Left cardiac atrium (tissue), 4 donors: ENCODE measurements at regions not wholly inside any gene's neighbourhood (a gene's known extent, or its start where the extent isn't known, plus 50 kb on each side); places are given as distances from the start of the nearest gene placed in this dataset.

Experiments used
- ATAC-seq, 2 donors: fragments of 200-7000 bp; cut with Tn5 transposase; one replicate each; pipeline ENCODE4 v1.9.1; 2020; ENCODE audit warnings: mild to moderate bottlenecking in 2 of 2, moderate library complexity in 2 of 2
- DNase-seq: peaks from one replicate; pipeline ENCODE4 v3.0.0-alpha.2; 2020
- intact Hi-C, 2 donors: fragments of 100-400 bp; cut with DNase I; formaldehyde crosslinking; loops; one replicate each; pipeline versions ENCODE4 v1.14.1 to v1.15.1; 2022 to 2023
- donor health status: DM: no; HTN: yes; CAD: no.
- donor health status: DM: no; HTN: yes; CAD: no; lungs with severe emphysema.
- donor health status: DM: yes; HTN: yes; CAD: no.
- donor health status: Dilated cardiomyopathy.

DNA sequence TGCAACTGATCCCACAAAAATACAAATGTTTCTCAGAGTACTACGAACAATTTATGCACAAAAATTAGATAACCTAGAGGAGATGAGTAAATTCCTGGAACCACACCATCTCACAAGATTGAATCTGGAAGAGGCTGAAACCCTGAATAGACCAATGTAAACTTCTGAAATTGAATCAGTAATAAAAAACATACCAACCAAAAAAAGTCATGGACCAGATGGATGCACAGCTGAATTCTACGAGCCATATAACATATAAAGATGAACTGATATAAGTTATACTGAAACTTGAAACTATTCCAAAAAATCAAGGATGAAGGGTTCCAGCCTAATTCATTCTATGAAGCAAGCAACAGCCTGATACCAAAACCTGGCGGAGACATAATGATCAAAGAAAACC is 336.3 kb downstream of the PYDC2 start:
- DNase-seq, result no peak
- no peak for ATAC-seq
- intact Hi-C loops, result no loop called here

DNA sequence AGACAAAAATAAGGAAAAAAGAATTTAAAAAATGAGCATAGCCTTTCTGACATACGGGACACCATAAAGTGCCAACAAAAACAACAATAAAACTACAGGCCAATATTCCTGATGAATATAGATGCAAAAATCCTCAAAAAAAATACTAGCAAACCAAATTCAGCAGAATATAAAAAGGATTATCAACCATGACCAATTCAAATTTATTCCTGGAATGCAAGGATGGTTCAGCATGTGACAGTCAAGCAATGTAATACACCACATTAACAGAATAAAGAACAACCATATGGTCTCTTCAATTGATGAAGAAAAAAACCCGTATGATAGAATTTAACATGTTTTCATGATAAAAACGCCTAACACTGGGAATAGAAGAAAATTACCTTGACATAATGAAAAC is 341.7 kb downstream of the PYDC2 start:
- ATAC-seq, result no peak
- intact Hi-C loops, result no loop called here
- no peak for DNase-seq

DNA sequence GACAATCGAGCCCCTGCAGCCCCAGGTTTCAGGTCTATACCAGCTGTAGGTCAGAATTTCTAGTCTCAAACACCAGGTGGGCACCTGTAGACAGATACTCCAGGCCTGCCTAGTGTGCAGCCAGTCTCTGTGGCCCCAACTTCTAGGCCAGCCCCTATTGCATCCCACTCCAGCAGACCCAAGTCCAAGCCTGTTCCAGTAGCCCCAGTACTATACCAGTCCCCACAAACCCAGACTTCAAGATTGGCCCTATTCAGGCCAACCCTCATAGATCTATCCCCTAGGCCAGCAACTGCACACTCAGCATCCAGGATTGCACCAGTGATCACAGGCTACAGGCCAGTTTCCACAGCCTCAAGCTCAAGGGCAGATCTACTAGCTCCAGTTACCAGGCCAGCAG is 344.0 kb downstream of the PYDC2 start:
- ATAC-seq (no peak), DNase-seq (no peak)
- intact Hi-C loops, result no loop called here

DNA sequence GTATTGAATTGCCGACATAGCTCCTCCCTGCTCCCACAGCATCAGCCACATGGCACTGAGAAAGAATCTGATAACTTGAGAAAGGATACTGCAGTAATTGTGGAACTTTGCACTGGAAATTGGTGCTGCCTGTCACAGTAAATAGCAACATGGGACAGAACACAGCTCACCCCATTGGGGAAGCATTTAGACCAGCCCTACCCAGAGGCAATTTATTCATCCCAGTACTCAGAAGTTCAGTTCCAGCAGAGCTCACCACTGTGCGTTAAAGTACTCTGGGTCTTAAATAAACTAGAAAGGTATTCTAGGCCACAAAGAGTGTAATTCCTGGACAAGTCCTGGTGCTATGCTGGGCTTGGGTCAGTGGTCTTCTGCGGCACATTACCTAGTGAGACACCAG is 347.1 kb downstream of the PYDC2 start:
- intact Hi-C loops, result no loop called here
- DNase-seq, result no peak
- ATAC-seq, result no peak

DNA sequence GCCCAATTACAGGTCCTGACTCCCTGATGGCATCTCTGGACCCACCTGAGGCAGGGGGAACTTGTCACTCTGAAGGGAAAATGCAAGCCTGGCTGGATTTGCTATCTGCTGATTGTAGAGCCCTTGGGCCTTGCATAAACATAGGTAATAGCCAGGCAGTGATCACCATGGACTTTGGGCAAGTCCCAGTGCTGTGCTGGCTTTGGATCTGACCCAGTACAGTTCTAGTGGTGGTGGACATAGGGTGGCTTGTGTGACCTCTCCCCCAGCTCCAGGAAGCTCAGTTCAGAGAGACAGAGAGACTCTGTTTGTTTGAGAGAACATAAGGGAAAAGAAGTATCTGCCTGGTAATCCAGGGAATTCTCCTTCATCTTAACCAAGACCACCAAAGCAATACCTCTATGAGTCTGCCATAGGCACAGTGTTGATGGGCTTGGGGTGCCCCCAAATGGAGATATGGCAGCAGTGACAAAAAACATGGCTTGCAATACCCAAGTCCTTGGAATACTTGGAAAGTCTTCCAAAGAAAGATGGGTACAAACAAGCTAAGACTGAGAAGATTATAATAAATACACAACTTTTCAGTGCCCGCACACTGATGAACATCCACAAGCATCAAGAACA is 348.5 kb downstream of the PYDC2 start:
- ATAC-seq (no peak), DNase-seq (no peak)
- intact Hi-C loops, result no loop called here

DNA sequence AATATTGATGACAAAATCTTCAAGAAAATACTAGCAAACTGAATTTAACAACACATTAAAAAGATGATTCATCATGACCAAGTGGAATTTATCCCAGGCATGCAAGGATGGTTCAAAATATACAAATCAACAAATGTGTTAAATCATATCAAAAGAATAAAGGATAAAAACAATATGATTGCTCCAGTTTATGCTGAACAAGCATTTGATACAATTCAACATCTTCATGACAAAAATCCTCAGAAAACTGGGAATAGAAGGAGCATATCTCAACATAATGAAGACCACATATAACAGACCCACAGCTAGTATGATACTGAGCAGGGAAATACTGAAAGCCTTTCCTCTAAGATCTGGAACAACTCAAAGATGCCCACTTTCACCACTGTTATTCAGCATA is 352.3 kb downstream of the PYDC2 start:
- intact Hi-C loops, result no loop called here
- DNase-seq (no peak), ATAC-seq (no peak)

DNA sequence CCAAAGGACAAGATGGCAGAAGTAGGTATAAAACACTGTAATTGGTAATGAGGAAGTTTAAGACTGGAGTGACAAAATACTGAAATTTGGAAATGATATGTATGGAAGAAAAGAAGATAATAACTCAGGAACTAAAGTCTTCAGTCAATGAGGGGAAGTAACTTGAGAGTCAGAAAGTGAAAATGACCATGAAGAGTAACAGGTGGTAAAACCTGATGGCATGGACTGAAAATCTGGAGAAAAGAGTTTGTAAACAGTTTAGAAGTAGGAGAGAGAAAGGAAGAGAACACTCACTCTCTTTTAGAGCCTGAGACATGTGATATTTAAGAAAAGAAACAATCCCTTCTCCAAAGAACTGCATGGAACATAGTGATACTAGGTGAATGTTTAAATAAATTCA is 387.9 kb downstream of the PYDC2 start:
- DNase-seq (no peak), ATAC-seq (no peak)
- intact Hi-C loops, result no loop called here

DNA sequence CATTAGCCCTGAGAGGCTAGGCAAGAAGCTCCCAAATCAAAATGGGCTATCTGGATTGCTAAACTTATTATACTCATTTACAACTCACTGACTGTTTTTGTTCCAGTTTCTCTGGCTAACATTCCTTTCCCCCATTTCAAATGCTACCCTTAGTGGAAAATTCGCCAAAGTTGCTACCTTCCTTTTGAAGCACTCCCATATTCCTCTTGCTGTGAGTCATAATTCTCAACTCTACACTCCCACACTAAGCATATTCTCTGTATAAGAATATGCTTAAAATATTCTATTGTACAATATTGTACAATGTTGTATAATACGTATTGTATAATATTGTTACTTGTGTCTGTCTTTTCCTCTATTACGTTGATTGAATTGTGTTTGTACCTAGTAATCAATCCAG is 398.6 kb downstream of the PYDC2 start:
- no peak for ATAC-seq
- no peak for DNase-seq
- intact Hi-C loops, result no loop called here

DNA sequence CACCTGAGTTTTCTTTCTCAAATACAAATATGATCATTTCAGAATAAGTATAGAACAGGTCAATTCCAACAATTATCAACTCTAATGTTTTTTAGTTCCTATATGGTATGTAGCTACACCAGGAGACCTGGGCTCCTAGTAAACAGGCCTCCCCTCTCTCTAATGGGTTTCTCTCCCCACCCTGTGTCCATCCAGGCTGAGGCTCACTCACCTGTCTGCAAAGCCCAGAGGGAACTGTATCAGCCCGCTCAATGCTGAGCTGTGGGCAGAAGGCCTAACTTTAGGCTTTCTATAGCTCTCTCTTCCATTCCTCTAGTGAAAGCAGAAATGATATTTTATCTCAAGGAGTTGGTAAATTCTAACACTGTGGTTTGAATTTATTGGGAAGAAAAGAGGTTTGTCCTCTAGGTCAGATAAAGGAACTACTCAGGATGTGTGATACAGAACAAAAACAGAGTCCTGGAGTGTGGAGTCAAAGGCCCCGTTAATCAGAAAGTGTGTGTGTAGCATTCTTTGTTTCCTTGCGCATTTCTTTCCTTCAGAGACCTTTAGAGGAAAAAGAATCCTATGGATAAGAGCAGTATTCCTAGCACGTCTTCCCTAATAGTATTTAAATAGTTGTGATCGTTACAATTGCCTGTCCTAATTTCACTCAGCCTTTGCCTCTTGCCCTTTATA is 408.9 kb downstream of the PYDC2 start:
- DNase-seq (no peak), ATAC-seq (no peak)
- intact Hi-C loops, result no loop called here

DNA sequence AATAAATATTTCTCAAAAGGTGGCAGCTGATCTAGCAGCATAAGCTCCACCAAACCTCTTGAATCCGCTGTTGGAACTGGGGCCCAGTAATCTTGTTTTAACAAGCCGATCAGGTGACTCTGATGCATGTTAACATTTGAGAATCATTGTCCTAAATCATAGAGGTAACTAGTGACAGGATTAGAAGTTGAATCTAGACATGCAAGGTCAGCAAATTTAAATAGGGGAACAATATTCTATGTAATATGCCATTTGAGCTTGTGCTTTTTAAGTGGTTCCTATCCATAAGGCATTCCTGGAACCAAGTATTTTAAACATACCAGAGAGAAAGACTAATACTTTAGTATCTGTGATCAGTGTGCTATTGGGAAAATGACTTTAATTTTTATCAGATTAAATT is 412.8 kb downstream of the PYDC2 start:
- intact Hi-C loops, result no loop called here
- ATAC-seq (no peak), DNase-seq (no peak)

DNA sequence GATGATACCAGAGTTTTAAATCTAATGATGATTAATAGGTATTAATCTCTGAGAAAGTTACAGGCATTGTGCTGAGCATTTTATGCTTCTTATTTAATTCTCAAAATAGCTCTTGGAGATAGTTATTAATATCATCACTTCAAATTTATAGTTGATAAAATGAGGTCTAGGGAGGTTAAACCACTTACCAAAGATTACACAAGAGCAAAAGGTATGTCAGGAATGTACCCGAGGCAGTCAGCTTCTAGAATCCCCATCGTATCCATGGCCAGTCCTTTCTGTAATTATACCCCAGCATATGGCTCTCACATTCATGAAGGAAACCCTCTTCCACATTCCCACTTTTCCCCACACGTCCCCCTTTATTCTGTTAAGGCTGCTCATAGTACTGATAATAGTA is 421.3 kb downstream of the PYDC2 start:
- peak; percentile 39 to 55 for ATAC-seq
- intact Hi-C loops, result no loop called here
- no peak for DNase-seq

DNA sequence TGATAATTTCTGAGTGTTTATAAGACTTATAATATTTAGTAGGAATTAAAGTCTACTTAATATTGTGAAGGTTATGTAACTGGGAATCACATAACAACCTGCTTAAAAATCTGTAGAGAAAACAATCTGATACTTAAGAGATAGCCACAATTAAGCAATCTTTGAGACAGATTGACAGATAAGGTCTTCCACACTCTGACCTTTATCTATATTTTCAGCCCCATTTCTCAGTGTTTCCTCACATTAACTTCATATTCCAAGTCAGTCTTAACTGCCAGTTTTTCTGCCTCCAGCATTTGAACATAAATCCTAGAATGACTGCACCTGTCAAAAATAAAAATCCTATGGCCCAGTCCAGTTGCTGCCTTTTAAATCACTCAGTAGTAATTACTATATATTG is 423.2 kb downstream of the PYDC2 start:
- ATAC-seq (no peak), DNase-seq (no peak)
- intact Hi-C loops, result no loop called here

DNA sequence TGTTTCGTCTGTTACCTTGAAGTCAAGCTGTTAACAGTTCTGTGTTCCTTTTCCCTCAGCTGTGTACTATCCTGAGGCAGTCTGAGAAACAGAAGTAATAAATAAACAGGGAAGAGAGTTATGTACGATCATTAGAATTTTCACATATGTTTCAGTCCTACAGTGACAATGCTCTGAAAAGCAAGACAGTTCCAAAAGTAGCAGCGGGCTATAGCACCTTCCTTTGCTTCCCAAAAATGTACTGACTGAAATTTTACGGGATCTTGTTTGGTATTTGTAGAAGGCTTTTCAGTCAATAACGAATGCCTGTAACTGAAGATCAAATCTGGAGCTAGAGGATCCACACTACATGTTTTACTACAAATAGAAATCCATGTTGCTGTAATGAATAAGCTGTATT is 428.1 kb downstream of the PYDC2 start:
- ATAC-seq, result no peak
- intact Hi-C loops, result no loop called here
- no peak for DNase-seq

DNA sequence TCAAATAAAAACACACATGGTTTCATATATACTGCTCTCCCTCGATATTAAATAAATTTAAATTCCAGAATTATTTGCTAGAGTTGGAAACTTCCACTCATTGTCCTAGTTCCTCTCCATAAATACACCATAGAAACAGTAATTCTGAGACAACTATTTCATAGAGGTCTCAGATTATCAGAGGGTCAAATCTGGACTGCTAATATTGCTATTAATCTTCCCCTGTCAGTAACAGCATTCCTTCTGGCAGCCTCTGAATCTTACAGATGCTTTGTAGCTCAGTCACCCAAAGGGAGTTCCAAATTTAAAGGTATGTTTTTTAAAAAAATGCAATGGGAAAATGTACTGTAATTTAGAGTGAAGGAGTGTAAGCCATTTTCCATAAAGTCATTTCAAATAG is 428.8 kb downstream of the PYDC2 start:
- intact Hi-C loops, result no loop called here
- DNase-seq (no peak), ATAC-seq (no peak)

DNA sequence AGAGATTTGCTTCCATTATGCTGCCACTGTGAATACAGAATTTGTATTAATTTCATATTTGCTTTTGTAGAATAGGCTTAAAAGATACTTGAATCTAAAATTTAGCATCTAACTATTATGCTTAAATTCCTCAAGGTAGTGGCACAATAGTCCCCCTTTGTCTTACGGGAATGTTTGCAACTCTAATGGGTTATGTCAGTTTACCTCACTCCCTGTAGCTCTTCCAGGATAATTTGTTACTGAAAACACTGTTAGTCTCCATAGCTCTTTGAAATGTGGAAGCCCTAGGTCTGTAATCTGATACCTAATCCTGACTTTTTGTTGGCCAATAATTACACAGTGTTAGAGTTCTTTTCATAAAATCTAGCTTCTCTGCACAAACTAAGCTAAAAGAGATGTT is 433.4 kb downstream of the PYDC2 start:
- intact Hi-C loops, result no loop called here
- no peak for ATAC-seq
- DNase-seq, result no peak

DNA sequence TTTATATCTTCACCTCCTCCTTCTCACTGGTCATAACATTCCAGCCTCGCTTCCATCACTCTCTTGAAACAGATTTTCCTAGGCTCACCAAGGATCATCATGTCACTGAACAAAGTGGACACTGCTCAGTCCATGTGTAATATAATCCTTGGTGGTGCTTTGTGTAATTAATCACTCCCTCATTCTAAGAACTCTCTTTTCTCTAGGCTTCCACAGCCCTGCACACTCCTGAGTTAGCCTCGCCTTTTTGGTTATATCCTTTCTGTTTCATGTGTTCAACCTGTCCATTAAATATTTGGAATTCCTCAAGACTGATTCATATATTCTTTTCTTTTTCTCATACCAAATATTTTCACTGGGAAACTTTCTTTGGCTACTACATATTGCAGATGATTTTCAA is 440.8 kb downstream of the PYDC2 start:
- ATAC-seq (no peak), DNase-seq (no peak)
- intact Hi-C loops, result no loop called here

DNA sequence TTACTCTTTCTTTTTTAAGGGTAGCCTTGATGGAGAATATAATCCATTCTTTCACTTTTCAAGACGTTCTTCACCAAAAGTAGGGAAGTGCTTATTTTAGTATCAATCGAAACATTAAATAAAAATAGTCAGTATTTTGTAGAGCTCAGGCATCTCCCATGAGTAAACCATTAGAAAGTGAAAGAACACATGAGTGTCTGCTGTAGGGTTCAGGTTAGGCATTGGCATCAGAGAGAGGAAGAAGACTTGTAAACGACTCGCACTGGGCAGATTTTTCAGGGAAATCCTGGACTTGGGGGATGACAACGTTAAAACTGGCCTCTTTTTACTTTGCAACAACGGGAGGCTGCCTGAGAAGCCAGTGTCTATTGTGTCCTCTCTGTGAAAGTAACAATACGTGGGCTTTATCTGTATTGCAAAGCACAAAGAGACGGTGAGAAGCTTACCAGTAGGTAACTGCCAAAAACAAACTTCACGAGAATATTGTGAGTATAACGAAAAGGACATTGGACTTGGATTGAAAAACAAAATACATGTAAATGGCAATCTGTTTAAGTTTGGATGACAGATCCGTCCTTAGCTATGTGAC is 451.7 kb downstream of the PYDC2 start:
- intact Hi-C loops, result no loop called here
- ATAC-seq, result no peak

DNA sequence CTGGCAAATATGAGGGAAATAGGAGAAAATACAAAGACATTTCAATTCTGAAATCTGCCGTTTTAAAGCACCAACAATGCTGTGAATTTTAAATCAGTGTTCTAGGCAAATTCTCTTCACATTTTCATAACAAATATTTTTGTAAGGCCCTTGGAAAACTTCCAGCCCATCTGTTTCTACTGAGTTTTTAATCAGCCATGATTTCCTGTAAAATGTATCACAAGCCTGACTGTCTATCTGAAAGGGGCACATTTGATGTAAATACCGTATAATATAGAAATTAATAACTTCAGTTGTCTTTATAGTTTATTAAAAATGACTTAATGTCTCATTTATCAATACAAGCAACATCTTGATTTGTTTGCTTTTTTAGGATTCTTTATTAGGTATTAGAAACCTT is 454.7 kb downstream of the PYDC2 start:
- intact Hi-C loops, result no loop called here
- no peak for DNase-seq
- no peak for ATAC-seq

More for the DNA sequence above, 451.7 kb downstream of the PYDC2 start:
- DNase-seq, result no peak

DNA sequence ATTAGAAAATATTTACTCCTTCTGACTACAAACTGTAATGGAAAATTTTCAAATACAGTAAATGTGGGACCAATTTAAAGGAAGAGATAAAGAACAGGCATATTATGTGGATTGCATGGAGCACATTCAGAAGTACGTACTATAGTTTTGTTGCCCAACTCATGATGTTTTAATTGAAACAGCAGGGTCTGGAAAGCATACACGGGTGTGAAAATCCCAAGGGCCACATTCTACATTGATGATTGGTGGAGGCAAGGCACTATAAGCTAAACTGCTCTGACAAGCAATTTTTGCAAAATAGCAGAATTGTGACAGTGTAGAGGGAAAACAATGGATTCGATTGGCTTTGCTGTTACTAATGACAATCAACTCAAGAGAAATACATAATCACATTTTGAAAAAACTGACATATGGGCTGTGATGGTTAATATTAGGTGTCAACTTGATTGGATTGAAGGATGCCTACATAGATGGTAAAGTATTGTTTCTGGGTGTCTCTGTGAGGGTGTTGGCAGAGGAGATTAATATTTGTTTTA is 458.6 kb downstream of the PYDC2 start:
- intact Hi-C loops, result no loop called here
- DNase-seq (no peak), ATAC-seq (no peak)

DNA sequence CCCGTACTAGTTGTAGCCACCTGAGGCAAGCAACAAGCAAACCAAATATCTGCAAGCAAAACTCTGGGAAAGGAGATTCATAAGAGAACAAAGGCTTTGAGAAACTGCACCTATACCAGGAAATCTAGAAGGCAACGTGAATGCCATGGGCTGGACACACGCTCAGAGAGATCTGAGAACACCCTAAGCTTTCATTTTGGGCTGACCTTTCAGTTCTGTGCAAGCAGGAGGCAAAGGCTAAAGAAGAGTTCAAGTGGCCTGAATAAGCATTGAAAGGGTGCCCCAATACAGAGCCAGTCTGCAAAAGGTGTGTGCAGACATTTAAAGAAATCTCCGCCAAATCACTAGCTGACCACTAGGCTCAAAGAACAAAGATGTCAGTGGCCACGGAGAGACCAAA is 461.6 kb downstream of the PYDC2 start:
- DNase-seq, result no peak
- no peak for ATAC-seq
- intact Hi-C loops, result no loop called here
